ENCODE measurements at regions not wholly inside any gene's neighbourhood (a gene's known extent, or its start where the extent isn't known, plus 50 kb on each side); places are given as distances from the start of the nearest gene placed in this dataset.

- TF ChIP-seq POLR2A (IDR thresholded peaks at IDR 0.05) (no peak), POLR2AphosphoS5 (IDR thresholded peaks at IDR 0.05; ENCODE audit: insufficient read depth in 1 of 2, low read depth in 1 of 2) (no peak)
These were observed 197.1 kb upstream of the RASSF8 start for GRCh38 chr12:25761356-25761755.
